Fibroblast of skin of left biceps (primary cell): ENCODE measurements at regions not wholly inside any gene's neighbourhood (a gene's known extent, or its start where the extent isn't known, plus 50 kb on each side); places are given as distances from the start of the nearest gene placed in this dataset.
"Not testable (repeated sequence)": the region's sequence is repeated elsewhere in the genome, so short reads cannot be mapped to it uniquely, and the experiment has no call there.

ENCODE experiments used
- DNase-seq, 2 experiments: peaks; one replicate each; pipeline ENCODE4 v3.0.0-alpha.2; 2013; ENCODE audit warnings: low read depth in 2 of 2

DNA sequence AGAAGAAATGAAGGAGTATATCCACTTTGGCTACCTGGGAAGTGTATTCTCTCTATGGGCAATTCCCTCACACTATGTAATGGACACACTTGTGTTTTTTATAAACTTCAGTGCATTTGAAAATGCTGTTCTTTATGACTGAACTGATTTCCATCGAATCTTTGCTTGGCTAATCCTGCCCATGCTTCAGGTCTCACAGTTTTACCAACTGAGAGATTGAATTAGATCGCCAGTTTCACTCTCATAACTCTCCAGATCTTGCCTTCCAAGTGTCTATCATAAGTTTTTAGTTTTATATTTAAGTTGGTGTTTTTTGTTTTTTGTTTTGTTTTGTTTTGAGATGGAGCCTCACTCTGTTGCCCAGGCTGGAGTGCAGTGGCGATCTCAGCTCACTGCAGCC lies 73.5 kb upstream of the MBNL1 start:
- DNase-seq: no peak

DNA sequence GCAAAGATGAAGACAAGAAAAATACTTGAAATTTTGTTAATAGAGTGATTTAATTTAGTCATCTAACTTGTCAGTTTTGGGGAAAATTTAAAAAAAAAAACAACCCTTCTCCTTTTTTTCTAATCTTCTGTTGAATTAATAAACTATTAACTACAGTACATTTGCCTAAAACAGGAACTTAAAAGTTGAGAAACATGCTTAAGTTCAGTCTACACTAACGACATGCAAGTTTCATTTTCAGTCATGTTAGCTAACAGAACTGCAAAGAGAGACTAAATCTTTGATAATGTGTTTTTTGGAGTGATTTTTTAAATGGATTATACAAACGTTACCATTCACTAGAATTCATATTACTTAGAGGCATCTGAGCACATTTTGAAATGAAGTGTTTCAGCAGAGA lies 71.9 kb upstream of the MBNL1 start:
- no peak for DNase-seq

DNA sequence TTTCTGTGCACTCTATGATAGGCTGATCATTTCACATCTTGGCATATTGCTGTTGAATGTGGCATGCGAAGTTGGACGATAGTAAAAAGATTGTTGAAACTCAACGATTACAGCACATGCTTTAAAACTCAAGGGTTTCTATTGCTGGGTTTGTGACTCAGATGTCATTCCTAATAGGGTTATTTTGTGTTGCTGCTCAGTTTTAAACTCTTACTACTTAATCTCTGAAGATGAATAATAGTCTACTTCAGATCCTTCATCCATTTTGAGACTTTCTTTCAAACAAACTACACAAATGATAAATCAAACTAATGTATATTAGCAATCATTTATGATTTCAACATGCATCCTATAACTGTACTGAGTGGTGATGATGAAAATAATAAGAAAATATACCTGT lies 71.3 kb upstream of the MBNL1 start:
- DNase-seq: no peak

DNA sequence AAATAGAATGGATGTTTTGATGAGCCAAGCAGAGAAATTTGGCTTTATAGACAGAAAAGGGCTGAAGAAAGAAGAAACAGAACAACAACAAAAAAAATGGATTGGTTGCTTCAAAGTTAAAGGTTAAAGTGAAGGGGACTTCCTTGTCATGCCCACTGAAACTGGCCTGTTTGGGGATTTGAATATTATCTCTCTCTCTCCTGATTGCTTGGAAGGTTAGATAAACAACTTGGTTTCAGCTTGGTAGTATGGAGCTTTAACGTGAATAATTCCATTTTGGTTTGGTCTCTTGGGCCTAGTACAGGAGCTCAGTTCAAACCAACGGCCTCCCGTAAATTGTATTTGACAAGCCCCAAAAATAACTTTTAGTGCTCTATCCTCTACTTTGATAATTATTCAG lies 70.8 kb upstream of the MBNL1 start:
- DNase-seq: no peak

DNA sequence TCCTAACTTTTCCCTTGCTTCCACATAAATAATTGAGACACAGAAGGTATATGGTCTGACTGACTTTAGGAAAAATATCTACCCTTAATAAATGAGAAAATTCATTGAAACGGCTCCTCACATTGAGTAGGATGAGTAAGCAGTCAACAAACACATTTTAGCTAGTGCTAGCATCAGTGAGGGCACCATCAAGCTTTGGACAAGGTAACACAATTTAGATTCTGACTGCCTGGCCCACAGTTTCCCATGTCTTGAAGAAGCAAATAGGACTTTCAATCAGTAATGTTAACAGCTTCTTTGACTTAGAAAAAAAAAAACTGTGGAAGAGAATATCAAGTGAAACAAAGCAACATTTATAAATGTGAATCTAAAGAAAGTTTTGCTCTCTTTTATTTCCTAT lies 70.1 kb upstream of the MBNL1 start:
- DNase-seq: no peak

DNA sequence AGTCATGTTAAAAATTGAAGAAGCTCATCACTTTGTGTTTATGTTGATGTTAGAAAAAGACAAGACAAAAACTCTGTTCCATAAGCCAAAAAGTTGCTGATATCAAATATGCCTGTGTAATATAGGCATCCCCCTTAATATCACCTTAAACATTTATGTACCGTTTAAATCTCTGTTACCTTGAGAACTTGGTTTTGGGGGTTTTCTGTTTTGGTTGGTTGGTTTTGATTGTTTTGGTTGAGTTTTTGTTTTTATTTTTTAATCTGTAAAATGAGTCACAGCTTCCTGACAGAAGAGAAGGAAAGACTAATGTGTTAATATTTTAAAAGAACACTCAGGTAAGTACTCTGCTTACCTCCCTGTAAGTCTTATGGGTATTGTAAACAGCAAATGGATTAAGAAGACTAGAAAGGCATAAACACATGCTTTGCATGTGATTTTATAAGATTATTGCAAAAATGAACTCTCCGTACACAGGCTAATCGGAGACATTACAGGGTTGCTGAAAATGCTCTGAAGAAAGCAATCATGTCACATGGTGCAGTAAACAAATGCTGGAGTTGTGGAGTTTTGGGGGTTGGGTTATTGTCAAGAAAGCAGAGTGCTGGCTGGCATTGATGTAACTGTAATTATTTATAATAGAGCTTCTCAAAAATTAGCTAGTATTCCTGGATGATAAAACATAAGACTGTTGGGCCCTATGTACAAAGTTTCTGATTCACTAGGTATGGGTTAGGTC lies 69.5 kb upstream of the MBNL1 start:
- no peak for DNase-seq

DNA sequence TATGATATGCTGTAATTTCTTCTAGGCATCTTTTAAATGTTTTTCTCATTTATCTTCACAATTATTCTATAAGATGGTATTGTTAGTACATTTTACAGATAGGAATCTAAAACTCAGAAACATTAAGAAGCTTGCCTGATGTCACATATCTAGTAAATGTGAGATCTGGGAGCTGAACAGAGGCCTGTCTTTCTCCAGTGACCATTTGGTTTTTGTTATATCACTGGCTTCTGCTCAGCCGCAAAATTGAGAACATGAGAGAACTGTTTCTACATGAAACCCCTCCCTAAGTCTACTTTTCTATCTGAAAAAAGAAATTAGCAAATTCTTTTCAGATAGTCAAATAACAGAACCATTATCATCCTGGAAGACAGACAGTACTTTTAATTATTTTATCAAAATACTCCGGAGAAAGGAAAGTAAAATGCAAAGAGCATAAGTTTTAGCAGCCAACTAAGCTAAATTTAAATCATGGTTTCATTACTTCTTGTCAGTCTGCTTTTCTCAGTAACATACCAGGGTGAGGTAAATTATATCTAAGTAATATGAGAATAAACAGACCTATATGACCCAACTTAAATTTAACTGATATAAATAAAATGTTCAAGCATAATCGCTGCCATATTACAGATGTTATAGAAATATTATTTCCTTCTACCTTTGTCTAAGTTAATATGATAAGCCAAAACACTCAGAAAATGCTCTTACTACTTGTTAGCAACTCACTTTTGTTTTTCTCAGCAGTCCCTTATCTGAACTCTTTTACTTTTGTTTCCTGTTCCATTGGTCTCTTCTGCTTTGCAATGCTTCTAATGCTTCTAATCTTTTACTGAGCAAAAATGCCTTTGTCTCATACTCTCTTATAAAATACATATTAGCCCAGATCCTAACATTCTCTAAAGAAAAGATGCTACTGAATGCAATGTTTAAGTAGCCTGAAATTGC lies 68.0 kb upstream of the MBNL1 start:
- DNase-seq: no peak

DNA sequence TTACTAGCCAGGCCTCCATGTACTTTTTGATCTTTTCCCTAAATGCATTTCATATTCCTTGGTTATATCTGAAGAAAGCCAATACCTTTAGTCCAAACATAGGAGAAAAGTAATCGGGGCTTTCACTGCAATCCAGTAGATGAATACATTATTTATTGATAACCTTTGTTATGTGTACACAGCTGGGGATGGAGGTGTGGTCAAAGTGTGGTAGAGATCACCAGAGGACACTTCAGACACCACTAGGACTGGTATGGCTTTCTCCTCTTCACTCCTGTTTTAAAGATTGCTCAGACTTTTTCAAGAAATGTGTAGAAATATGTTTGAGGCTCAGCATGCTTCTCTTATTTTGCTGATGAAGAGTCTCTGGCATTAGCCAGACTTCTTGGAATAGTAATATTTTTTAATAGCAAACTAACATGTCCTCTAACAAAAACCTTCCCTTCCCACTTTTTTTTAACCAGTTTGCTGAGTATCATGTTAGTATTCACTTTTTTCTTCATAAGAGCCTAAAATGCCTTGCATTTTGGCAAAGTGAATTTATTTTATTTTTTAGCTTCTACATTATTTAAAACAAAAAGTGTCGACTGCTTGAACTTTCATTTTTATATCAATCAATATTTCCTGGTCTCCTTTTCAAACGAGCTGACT lies 65.6 kb upstream of the MBNL1 start:
- no peak for DNase-seq

DNA sequence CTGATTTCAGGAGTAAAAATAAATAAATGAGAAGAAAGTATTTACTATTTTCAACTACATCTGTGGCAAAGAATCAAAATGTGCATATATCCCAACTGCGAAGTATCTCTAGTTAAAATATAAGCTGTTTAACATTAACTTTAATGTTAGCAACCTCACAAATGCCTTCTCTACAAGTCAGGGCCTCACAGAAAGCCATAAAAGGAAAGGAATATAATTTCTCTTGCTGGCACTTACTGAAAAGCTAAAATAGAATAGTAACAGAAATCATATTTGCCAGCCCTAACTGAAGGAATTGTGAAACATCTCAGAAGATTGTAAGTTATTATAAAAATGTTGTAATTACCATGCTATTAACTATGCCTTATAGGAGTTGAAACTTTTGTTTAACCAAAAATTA lies 65.1 kb upstream of the MBNL1 start:
- peak in 1 of 2 experiments; percentile 24 for DNase-seq

DNA sequence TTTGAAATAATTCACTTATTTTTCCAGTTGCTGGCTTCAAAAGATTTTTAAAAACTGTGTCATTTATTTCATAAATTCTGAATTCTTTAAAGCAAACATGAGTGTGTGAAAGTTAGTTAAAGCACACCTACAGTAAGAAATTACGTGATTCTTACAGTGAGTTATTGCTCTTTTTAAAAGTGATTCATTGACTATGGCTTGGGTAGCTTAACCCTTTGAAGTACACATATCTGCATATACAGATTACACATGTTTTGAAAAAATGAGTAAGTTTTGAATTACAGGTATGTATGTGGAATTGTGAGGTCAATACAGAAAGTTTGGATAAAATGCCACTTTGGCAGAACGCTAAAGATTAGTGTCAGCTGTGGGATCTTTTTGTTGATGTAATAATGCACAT lies 64.5 kb upstream of the MBNL1 start:
- no peak for DNase-seq

DNA sequence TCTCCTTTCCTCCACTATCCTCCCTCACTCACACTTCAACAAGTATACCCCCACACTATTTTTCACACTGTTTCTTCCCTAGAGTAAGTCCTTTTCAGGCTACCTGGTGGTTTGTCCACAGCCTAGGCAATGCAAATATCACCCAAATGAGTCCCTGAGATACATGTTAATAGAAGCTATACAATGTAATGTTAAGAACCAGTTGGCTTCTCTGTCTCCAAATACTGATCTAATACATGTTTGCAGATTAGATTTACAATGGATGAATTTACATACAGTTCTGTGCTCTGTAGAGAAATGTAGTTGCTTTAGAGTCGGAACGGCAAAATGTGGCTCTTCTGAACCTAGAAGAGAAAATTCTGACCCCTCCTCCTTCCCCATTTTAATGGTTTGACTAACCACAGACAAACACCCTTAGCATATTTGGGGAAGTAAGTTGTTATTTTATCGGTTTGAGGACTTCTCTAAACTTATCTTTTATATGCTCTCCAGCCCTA lies 63.6 kb upstream of the MBNL1 start:
- no peak for DNase-seq

DNA sequence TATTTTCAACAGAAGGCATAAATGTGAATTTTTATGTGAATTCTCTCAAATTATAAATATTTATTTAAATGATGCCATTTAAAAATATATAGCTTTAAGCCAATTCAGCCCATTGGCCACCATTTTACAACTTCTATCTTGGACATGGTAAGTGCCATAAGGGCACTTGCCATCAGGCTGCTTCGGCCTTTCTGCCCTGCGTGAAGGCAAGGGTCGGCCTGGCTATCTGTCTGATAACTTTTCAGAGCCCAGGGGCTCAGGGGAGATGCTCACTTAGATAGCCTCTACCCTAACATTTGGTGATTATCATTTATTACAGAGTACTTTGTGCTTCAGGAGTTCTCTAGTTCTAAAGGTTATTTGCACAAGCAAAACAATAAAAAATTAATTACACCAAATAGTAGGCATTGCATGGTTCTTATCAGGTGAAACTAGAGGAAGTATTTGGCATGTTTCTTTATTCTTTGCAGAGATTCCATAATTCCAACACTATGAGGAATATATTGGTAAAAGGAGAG lies 62.4 kb upstream of the MBNL1 start:
- no peak for DNase-seq

DNA sequence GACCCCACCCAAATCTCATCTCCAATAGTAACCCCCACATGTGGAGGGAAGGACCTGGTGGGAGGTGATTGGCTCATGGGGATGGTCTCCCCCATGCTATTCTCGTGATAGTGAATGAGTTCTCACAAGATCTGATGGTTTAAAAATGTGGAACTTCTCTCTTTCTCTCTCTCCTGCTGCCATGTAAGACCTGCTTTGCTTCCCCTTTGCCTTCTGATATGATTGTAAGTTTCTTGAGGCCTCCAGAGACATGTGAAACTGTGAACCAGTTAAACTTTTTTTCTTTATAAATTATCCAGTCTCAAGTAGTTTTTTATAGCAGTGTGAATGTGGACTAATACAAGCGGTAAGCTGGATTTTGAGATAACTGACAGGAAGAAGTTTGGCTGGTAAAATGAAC lies 60.3 kb upstream of the MBNL1 start:
- no peak for DNase-seq

DNA sequence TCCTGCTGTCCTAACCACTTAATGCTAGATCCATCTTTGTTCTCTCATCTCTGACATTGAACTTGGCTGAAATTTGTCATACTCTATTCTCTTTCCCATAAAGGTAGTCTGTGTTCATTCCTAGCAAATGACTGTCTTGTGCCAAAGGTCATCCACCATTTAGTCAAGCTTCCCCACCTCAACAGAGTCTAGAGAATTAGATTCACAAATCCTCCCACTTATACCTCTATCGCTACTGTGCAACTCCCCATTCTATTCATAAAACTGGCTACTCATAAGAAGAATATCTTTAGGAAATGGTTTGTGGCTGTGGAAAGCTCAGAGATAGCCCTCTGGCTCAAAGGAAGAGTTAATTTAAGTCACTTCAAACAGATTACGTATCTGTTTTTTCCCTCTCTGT lies 59.7 kb upstream of the MBNL1 start:
- no peak for DNase-seq

DNA sequence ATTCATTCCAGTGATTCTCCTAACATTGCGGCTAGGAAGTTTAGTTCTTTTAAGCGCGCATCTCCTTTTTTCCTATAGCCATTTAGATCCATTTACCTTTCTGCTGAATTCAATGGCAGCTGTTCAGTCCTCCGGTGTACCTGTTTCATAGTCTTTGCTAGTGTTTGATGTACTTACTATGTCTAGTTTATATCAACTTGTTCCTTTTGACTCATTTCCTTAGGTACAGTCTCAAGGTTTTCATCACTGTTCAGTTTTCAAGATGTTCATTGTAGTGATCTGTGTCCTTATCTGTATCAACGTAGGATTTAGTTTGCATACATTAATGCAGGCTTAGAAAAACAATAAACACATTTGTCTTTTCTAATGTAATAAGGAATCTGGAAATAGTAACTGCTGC lies 59.0 kb upstream of the MBNL1 start:
- no peak for DNase-seq

DNA sequence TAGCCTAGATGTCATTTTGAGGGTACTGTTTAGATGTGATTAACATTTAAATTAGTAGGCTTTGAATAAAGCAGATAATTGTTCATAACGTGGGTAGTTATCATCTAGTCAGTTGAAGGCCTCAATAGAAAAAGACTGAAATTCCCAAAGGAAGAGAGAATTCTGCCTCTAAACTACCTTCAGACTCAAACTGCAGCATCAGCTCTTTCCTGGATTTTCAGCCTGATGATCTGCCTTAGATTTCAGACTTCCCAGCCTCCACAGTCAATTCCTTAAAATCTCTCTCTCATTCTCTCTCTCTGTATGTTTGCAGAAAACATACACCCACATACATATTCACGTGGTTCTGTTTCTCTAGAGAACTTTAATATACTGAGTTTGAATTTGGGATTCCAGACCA lies 58.0 kb upstream of the MBNL1 start:
- DNase-seq: no peak

DNA sequence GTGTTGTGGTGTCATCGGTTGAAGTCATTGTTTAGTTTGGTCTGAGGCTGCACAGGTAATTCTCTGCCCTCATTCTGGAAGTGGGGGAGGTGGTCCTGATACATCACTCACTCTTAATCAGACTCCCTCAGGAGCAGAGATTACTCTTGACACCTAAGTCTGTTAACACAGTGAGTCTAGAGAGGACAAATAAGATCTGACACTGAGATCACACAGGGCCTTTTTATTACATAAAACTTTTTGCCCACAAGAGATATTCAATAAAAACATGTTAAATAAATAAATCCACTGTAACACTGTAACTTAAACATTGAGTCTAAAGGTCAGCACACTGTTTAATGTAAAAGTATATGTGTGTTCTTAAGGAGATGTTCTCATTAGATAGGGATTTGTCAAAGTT lies 57.1 kb upstream of the MBNL1 start:
- no peak for DNase-seq

DNA sequence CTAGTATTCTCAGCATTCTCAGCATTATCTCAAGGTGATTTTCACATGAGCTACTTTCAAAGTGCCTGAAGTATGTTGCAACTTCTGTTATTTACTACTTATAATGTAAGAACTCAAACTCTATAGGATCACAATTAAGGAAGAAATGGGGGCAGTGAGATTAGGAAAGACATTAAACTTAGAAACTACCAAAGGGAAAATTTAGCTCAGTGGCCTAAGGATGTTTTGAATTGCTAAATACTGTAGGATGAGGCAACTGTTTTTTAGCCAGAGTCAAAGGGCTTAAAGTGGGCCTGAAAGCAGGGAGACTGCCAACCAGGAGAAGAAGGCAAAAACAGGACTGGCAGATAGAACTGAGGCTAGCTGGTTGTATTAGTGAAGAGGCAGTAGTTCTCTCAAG lies 55.5 kb upstream of the MBNL1 start:
- no peak for DNase-seq

DNA sequence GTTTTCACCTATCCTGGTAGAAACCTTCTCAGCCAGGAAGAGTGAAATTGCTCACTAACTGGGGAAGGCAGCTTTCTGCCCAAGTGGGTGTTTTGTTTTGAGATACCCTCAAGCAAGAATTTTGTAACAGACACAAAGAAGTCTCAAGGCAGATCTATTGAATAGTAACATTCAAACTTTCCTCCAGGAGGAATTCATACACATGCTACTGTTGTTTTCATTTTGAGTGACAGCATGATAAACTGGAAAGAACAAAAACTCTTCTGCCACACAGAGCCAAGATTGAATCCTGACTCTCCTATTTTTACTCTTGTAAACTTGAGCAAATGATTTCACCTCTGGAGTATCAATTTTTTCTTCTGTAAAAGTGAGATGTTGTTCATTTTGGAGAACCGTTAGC lies 54.8 kb upstream of the MBNL1 start:
- DNase-seq: no peak

DNA sequence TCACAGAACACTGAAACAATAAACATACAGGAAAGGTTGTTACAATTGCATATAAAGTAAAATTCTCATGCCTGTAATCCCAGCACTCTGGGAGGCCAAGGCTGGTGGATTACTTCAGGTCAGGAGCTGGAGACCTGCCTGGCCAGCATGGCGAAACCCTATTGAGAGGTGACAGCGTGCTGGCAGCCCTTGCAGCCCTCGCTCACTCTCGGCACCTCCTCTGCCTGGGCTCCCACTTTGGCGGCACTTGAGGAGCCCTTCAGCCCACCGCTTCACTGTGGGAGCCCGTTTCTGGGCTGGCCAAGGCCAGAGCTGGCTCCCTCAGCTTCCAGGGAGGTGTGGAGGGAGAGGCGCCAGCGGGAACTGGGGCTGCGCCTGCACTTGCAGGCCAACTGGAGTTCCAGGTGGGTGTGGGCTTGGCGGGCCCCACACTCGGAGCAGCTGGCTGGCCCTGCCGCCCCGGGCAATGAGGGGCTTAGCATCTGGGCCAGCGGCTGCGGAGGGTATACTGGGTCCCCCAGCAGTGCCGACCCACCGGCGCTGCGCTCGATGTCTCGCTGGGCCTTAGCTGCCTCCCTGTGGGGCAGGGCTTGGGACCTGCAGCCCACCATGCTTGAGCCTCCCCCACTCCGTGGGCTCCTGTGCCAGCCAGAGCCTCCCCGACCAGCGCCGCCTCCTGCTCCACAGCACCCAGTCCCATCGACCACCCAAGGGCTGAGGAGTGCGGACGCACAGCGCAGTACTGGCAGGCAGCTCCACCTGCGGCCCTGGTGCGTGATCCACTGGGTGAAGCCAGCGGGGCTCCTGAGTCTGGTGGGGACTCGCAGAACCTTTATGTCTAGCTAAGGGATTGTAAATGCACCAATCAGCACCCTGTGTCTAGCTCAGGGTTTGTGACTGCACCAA lies 51.5 kb upstream of the MBNL1 start:
- not testable (repeated sequence) for DNase-seq

DNA sequence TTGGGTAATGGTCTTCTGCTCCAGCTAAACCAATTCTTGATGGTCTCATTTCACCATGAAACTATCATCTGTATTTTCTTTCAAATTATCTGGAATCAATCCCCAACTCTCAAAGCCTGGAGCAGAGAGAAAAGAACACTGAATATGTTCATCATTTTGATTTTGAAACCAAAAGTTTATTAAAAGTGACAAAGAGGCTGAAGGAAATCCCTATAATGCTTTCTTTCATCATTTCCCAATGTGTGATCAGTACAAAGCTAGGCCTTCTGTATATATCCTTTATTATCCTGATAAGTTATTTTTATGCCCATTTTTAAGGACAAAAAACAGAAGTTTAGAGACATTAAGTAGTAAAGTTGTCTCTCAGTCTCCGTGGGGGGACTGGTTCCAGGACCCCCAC lies 50.1 kb upstream of the MBNL1 start:
- no peak for DNase-seq
